B cell (primary cell): ENCODE measurements at regions not wholly inside any gene's neighbourhood (a gene's known extent, or its start where the extent isn't known, plus 50 kb on each side); places are given as distances from the start of the nearest gene placed in this dataset.

Experiments used
- ATAC-seq: fragments of 200-7000 bp; cut with Tn5 transposase; one replicate; pipeline ENCODE4 v1.10.0; 2021; ENCODE audit warnings: low read depth, mild to moderate bottlenecking, moderate number of reproducible peaks, moderate library complexity
- CTCF ChIA-PET: fragments of 350-600 bp; sonication (Branson Sonifier 250); formaldehyde crosslinking; loops from one replicate; lab custom pipeline; 2021; ENCODE audit warnings: antibody characterized with exemption, inconsistent platforms; lab: Charles Lee
- POLR2A ChIA-PET: fragments of 350-600 bp; sonication (Branson Sonifier 250); formaldehyde crosslinking; loops from one replicate; lab custom pipeline; 2021; ENCODE audit warnings: antibody characterized with exemption; lab: Charles Lee
- DNase-seq: peaks from one replicate; pipeline ENCODE4 v3.0.0; 2013
- H2AFZ ChIP-seq: 2 replicates; pipeline ENCODE4 v1.6.1; 2012; ENCODE audit warnings: mild to moderate bottlenecking, low read depth, low read length; ENCODE audit not compliant: insufficient read depth, poor library complexity, severe bottlenecking
- H3K27ac ChIP-seq, 2 donors: 1 replicate in 1 of 2; 2 replicates in 1 of 2; pipeline ENCODE4 v1.5.1; 2012 to 2013; ENCODE audit warnings: low read length in 2 of 2, mild to moderate bottlenecking in 2 of 2, moderate library complexity in 1 of 2
- H3K27me3 ChIP-seq, 4 experiments: fragments of 200-600 bp in 1 of 4; sonication (generic) in 1 of 4; replicated peaks in 1 of 4; 1 replicate in 2 of 4; 2 replicates in 2 of 4; pipeline versions ENCODE4 v1.6.1 to v1.7.0; 2013 to 2016; ENCODE audit warnings: low read length in 3 of 4, mild to moderate bottlenecking in 2 of 4, mixed read lengths in 1 of 4, moderate library complexity in 1 of 4; ENCODE audit not compliant: insufficient read depth in 4 of 4, control insufficient read depth in 3 of 4; ENCODE audit errors: control extremely low read depth in 1 of 4
- H3K36me3 ChIP-seq, 2 experiments: replicated peaks in 1 of 2; 1 replicate in 1 of 2; 2 replicates in 1 of 2; pipeline versions ENCODE4 v1.6.1 to v1.7.1; 2013; ENCODE audit warnings: low read length in 1 of 2; ENCODE audit not compliant: insufficient read depth in 2 of 2, control insufficient read depth in 1 of 2; ENCODE audit errors: control extremely low read depth in 1 of 2, extremely low read depth in 1 of 2
- H3K4me1 ChIP-seq, 2 donors: fragments of 200-600 bp in 1 of 2; sonication (generic) in 1 of 2; 1 replicate in 1 of 2; 2 replicates in 1 of 2; pipeline versions ENCODE4 v1.5.1 to v1.6.1; 2013 to 2017; ENCODE audit warnings: low read length in 2 of 2; ENCODE audit not compliant: control insufficient read depth in 2 of 2, insufficient read depth in 2 of 2
- H3K4me2 ChIP-seq: replicated peaks from 2 replicates; pipeline ENCODE3; 2012; ENCODE audit warnings: mild to moderate bottlenecking, low read depth, low read length; ENCODE audit not compliant: poor library complexity, severe bottlenecking
- H3K4me3 ChIP-seq, 5 experiments: fragments of 200-600 bp in 1 of 5; sonication (generic) in 1 of 5; 1 replicate in 3 of 5; 2 replicates in 2 of 5; pipeline versions ENCODE4 v1.5.1 to v1.7.0; 2011 to 2016; ENCODE audit warnings: low read length in 4 of 5, mild to moderate bottlenecking in 4 of 5, low read depth in 2 of 5, control low read depth in 1 of 5, moderate library complexity in 1 of 5; ENCODE audit not compliant: insufficient read depth in 1 of 5; ENCODE audit errors: control extremely low read depth in 1 of 5, extremely low read depth in 1 of 5
- H3K79me2 ChIP-seq: fragments of 200-600 bp; sonication (generic); one replicate; pipeline ENCODE4 v1.6.0; 2016; ENCODE audit warnings: low read length; ENCODE audit not compliant: control insufficient read depth, insufficient read depth
- H3K9ac ChIP-seq: fragments of 200-600 bp; sonication (generic); 2 replicates; pipeline ENCODE4 v1.6.1; 2017; ENCODE audit warnings: mild to moderate bottlenecking, low read length, moderate library complexity
- H3K9me3 ChIP-seq, 3 donors: one replicate each; pipeline versions ENCODE4 v1.6.1 to v1.7.1; 2013; ENCODE audit warnings: low read length in 2 of 3; ENCODE audit not compliant: control insufficient read depth in 2 of 3, insufficient read depth in 1 of 3; ENCODE audit errors: control extremely low read depth in 1 of 3
- H4K20me1 ChIP-seq: 2 replicates; pipeline ENCODE4 v1.6.0; 2012; ENCODE audit warnings: mild to moderate bottlenecking, low read length; ENCODE audit not compliant: insufficient read depth, control insufficient read depth, poor library complexity, severe bottlenecking
- H3K27ac Mint-ChIP-seq: one replicate; pipeline ENCODE4 v1.8.0; 2021; ENCODE audit warnings: mixed read lengths
- H3K27me3 Mint-ChIP-seq: one replicate; pipeline ENCODE4 v1.8.0; 2021; ENCODE audit warnings: mixed read lengths
- H3K4me1 Mint-ChIP-seq: one replicate; pipeline ENCODE4 v1.8.0; 2021; ENCODE audit warnings: mixed read lengths
- H3K4me3 Mint-ChIP-seq: one replicate; pipeline ENCODE4 v1.8.0; 2021; ENCODE audit warnings: mixed read lengths
- H3K9me3 Mint-ChIP-seq: one replicate; pipeline ENCODE4 v1.8.0; 2022; ENCODE audit warnings: mixed read lengths; ENCODE audit not compliant: insufficient read depth
- CTCF ChIP-seq: fragments of 200-600 bp; IDR thresholded peaks from one replicate; pipeline ENCODE4 v1.8.0; 2022; ENCODE audit warnings: antibody characterized with exemption, mild to moderate bottlenecking
- EZH2 ChIP-seq: IDR thresholded peaks from 2 replicates; pipeline ENCODE4 v1.6.1; 2012; ENCODE audit warnings: borderline replicate concordance, low read depth, mild to moderate bottlenecking, moderate library complexity, low read length; ENCODE audit not compliant: insufficient read depth, poor library complexity, severe bottlenecking
- WGBS: methylation state at CpG from one replicate; pipeline ENCODE4 v1.1.5; 2013; ENCODE audit warnings: missing lambda C conversion rate; ENCODE audit not compliant: insufficient coverage; 5-methylcytosine and 5-hydroxymethylcytosine counted together
- intact Hi-C: fragments of 100-400 bp; cut with micrococcal nuclease; formaldehyde crosslinking; loops from one replicate; pipeline ENCODE4 v1.10.0; 2022

- Histone ChIP-seq H2AFZ (no peak overlapping the region), H3K4me2 (no peak overlapping the region), H3K36me3 (no peaks in the 10 kb centered on the region), H3K27ac (no peak overlapping the region), H3K9me3 (no peaks in the 10 kb centered on the region), H3K4me3 (no peak overlapping the region), H3K4me1 (no peaks in the 10 kb centered on the region), H3K27me3 (no peaks in the 10 kb centered on the region), H3K79me2 (no peaks in the 10 kb centered on the region), H4K20me1 (no peaks in the 10 kb centered on the region), H3K9ac (no peak overlapping the region)
- WGBS: 84% methylated on average over 2 of the region's 3 CpGs
- H3K4me1 Mint-ChIP-seq: no peaks in the 10 kb centered on the region
- ChIA-PET POLR2A (no interaction called here), CTCF (no interaction called here)
- no peak overlapping the region for H3K27ac Mint-ChIP-seq
- peaks cover 3% of the 10 kb centered on the region for H3K9me3 Mint-ChIP-seq
- ATAC-seq (no peak), DNase-seq (no peak)
- no peak overlapping the region for H3K4me3 Mint-ChIP-seq
- H3K27me3 Mint-ChIP-seq: no peaks in the 10 kb centered on the region
- TF ChIP-seq CTCF (no peak), EZH2 (no peak)
- intact Hi-C loops: no loop called here
These were observed 2089.0 kb upstream of the RAG2 start for GRCh38 chr11:38687008-38687407.

GRCh38 chr11:38683484-38683883, 2085.4 kb upstream of the RAG2 start:
- no peak overlapping the region for H2AFZ ChIP-seq
- no peak overlapping the region for H3K27ac Mint-ChIP-seq
- no peak for DNase-seq
- H3K27me3 ChIP-seq: no peaks in the 10 kb centered on the region
- H3K36me3 ChIP-seq: no peaks in the 10 kb centered on the region
- no peak overlapping the region for H3K4me2 ChIP-seq
- H3K4me1 Mint-ChIP-seq: no peaks in the 10 kb centered on the region
- intact Hi-C loops: no loop called here
- ATAC-seq: no peak
- no CpG with 5 or more reads among the region's 2 CpGs for WGBS
- no peaks in the 10 kb centered on the region for H3K79me2 ChIP-seq
- H3K27me3 Mint-ChIP-seq: no peaks in the 10 kb centered on the region
- no peaks in the 10 kb centered on the region for H3K9me3 ChIP-seq
- H3K9me3 Mint-ChIP-seq: no peaks in the 10 kb centered on the region
- no peaks in the 10 kb centered on the region for H3K4me1 ChIP-seq
- H3K27ac ChIP-seq: no peak overlapping the region
- no peak for TF ChIP-seq CTCF
- no peak for TF ChIP-seq EZH2
- no peak overlapping the region for H3K4me3 Mint-ChIP-seq
- POLR2A ChIA-PET: no interaction called here
- no peaks in the 10 kb centered on the region for H4K20me1 ChIP-seq
- no peak overlapping the region for H3K4me3 ChIP-seq
- CTCF ChIA-PET: no interaction called here
- no peak overlapping the region for H3K9ac ChIP-seq
